ENCODE measurements at regions not wholly inside any gene's neighbourhood (a gene's known extent, or its start where the extent isn't known, plus 50 kb on each side); places are given as distances from the start of the nearest gene placed in this dataset.
A peak's percentile ranks its signal among the peaks of the same experiment; 100 is the strongest.

DNA sequence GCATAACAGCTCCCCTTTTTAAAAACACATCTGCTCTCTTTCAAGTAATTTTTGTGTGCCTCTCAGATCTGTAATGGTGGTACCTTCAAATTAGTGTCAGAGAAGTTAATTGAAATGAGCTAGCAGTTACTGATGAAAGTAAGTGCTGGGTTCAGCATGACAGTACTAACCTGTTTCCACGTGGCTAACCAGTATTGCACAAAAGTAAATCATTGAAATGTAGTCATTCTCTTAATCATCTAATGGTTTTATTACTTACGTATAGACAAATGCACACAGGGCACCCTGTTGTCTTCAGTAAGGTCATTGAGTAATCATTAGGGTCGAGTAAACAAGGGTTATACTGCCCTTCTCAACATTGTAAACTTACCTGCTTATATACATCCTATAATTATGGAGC lies 157.8 kb upstream of the PRR16 start:
- peak; percentile 10 for DNase-seq (ENCODE audit: unreplicated experiment)
- no TSS peak for BruUV-seq (replicated peaks)
- Mint-ChIP-seq H3K27ac (ENCODE audit: low read depth, unreplicated experiment) (peak overlapping the region; percentile 37), H3K36me3 (ENCODE audit: insufficient read depth, unreplicated experiment) (no peaks in the 10 kb centered on the region), H3K4me1 (ENCODE audit: insufficient read depth, unreplicated experiment) (peaks cover 11% of the 10 kb centered on the region), H3K27me3 (ENCODE audit: insufficient read depth, unreplicated experiment) (no peaks in the 10 kb centered on the region), H3K4me3 (ENCODE audit: unreplicated experiment) (no peak overlapping the region), H3K9me3 (ENCODE audit: unreplicated experiment) (no peaks in the 10 kb centered on the region)
- POLR2A ChIA-PET = interaction anchor here (0.8 to 1.5 kb wide), 2 partner anchors 9 to 60 kb away, joined by 3 read pairs; no protein-coding TSS in a partner anchor
- intact Hi-C loops (cut with micrococcal nuclease) = no loop called here
- CTCF ChIA-PET = interaction anchor here (0.6 kb wide), 1 partner anchor 19 kb away, joined by 4 read pairs; no protein-coding TSS in a partner anchor
- TF ChIP-seq, protein P1, sequence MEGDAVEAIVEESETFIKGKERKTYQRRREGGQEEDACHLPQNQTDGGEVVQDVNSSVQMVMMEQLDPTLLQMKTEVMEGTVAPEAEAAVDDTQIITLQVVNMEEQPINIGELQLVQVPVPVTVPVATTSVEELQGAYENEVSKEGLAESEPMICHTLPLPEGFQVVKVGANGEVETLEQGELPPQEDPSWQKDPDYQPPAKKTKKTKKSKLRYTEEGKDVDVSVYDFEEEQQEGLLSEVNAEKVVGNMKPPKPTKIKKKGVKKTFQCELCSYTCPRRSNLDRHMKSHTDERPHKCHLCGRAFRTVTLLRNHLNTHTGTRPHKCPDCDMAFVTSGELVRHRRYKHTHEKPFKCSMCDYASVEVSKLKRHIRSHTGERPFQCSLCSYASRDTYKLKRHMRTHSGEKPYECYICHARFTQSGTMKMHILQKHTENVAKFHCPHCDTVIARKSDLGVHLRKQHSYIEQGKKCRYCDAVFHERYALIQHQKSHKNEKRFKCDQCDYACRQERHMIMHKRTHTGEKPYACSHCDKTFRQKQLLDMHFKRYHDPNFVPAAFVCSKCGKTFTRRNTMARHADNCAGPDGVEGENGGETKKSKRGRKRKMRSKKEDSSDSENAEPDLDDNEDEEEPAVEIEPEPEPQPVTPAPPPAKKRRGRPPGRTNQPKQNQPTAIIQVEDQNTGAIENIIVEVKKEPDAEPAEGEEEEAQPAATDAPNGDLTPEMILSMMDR (IDR thresholded peaks at IDR 0.05; ENCODE audit: unreplicated experiment) = no peak

GRCh38 chr5:120314191-120314590 lies 149.9 kb upstream of the PRR16 start:
- H3K27ac Mint-ChIP-seq (ENCODE audit: low read depth, unreplicated experiment) = peak overlapping the region; percentile 30
- POLR2A ChIA-PET = interaction anchor here (0.7 kb wide), 1 partner anchor 175 kb away, joined by 3 read pairs; no protein-coding TSS in a partner anchor
- peaks cover 17% of the 10 kb centered on the region for H3K9me3 Mint-ChIP-seq (ENCODE audit: unreplicated experiment)
- peak; percentile 33 for DNase-seq (ENCODE audit: unreplicated experiment)
- intact Hi-C loops (cut with micrococcal nuclease) = no loop called here
- H3K4me1 Mint-ChIP-seq (ENCODE audit: insufficient read depth, unreplicated experiment) = peaks cover 6% of the 10 kb centered on the region
- no peak overlapping the region for H3K4me3 Mint-ChIP-seq (ENCODE audit: unreplicated experiment)
- CTCF ChIA-PET = no interaction called here
- no peaks in the 10 kb centered on the region for H3K36me3 Mint-ChIP-seq (ENCODE audit: insufficient read depth, unreplicated experiment)
- H3K27me3 Mint-ChIP-seq (ENCODE audit: insufficient read depth, unreplicated experiment) = no peaks in the 10 kb centered on the region
- TF ChIP-seq, protein P1 (IDR thresholded peaks at IDR 0.05; ENCODE audit: unreplicated experiment) = no peak
- BruUV-seq (replicated peaks) = no TSS peak

DNA sequence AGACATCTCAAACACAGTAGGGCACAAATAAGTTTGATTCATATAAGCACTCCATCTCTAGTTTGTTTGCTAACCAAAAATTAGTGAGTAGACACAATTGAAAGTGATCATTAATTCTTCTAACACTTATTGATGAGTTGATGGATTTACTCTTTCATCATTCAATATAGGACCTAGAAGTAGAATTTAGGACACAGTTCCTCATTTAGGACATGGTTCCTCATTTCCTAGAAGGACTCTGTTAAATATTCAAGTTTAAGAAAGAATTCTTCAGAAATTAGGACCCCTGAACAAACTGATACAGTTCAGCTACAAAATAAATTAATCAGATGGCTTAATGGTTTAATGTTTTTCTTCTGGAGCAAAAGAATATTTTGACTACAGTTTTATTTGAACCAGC lies 143.5 kb upstream of the PRR16 start:
- Mint-ChIP-seq H3K9me3 (ENCODE audit: unreplicated experiment) (peaks cover 9% of the 10 kb centered on the region), H3K4me1 (ENCODE audit: insufficient read depth, unreplicated experiment) (no peaks in the 10 kb centered on the region), H3K36me3 (ENCODE audit: insufficient read depth, unreplicated experiment) (no peaks in the 10 kb centered on the region), H3K27me3 (ENCODE audit: insufficient read depth, unreplicated experiment) (no peaks in the 10 kb centered on the region), H3K27ac (ENCODE audit: low read depth, unreplicated experiment) (no peak overlapping the region), H3K4me3 (ENCODE audit: unreplicated experiment) (no peak overlapping the region)
- intact Hi-C loops (cut with micrococcal nuclease) = loop anchor here (10.0 kb wide), 1 partner anchor 266 kb away; no protein-coding TSS in a partner anchor
- no TSS peak for BruUV-seq (replicated peaks)
- ChIA-PET CTCF (no interaction called here), POLR2A (no interaction called here)
- TF ChIP-seq, protein P1 (IDR thresholded peaks at IDR 0.05; ENCODE audit: unreplicated experiment) = no peak
- DNase-seq (ENCODE audit: unreplicated experiment) = no peak

GRCh38 chr5:120326651-120327050 lies 137.4 kb upstream of the PRR16 start:
- intact Hi-C loops (cut with micrococcal nuclease) = loop anchor here (10.0 kb wide), 1 partner anchor 272 kb away; no protein-coding TSS in a partner anchor
- Mint-ChIP-seq H3K36me3 (ENCODE audit: insufficient read depth, unreplicated experiment) (no peaks in the 10 kb centered on the region), H3K27ac (ENCODE audit: low read depth, unreplicated experiment) (no peak overlapping the region), H3K9me3 (ENCODE audit: unreplicated experiment) (peaks cover 9% of the 10 kb centered on the region), H3K4me3 (ENCODE audit: unreplicated experiment) (no peak overlapping the region), H3K4me1 (ENCODE audit: insufficient read depth, unreplicated experiment) (no peaks in the 10 kb centered on the region), H3K27me3 (ENCODE audit: insufficient read depth, unreplicated experiment) (no peaks in the 10 kb centered on the region)
- no TSS peak for BruUV-seq (replicated peaks)
- no peak for DNase-seq (ENCODE audit: unreplicated experiment)
- CTCF ChIA-PET = interaction anchor here (0.6 kb wide), 1 partner anchor 123 kb away, joined by 3 read pairs; no protein-coding TSS in a partner anchor
- TF ChIP-seq, protein P1 (IDR thresholded peaks at IDR 0.05; ENCODE audit: unreplicated experiment) = no peak
- POLR2A ChIA-PET = interaction anchor here (0.7 kb wide), 1 partner anchor 9 kb away, joined by 4 read pairs; no protein-coding TSS in a partner anchor
